ENCODE measurements at regions not wholly inside any gene's neighbourhood (a gene's known extent, or its start where the extent isn't known, plus 50 kb on each side); places are given as distances from the start of the nearest gene placed in this dataset.
"Not testable (repeated sequence)": the region's sequence is repeated elsewhere in the genome, so short reads cannot be mapped to it uniquely, and the experiment has no call there.

- Mint-ChIP-seq H3K27ac (peak overlapping the region in 1 of 3 experiments; percentile 35; a peak in 1 of 7 replicates), H3K9me3 (peaks cover 0 to 2% of the 10 kb centered on the region in 2 experiments; a peak in 1 of 5 replicates), H3K4me1 (peaks cover 3 to 7% of the 10 kb centered on the region in 2 experiments; a peak in 2 of 4 replicates), H3K4me3 (no peak overlapping the region), H3K36me3 (ENCODE audit: insufficient read depth in 1 of 3, low read depth in 3 of 3) (no peaks in the 10 kb centered on the region), H3K27me3 (ENCODE audit: low read depth) (no peaks in the 10 kb centered on the region)
- H3K14ac ChIP-seq (ENCODE audit: insufficient read depth, low read length) = no peak overlapping the region
- no peak overlapping the region for H4K91ac ChIP-seq (ENCODE audit: insufficient read length, low read depth, low read length)
- no peak overlapping the region for H2BK12ac ChIP-seq (ENCODE audit: insufficient read length, low read depth, low read length)
- no peak overlapping the region for H3K4me2 ChIP-seq (ENCODE audit: insufficient read depth, insufficient read length, low read length)
- H3K79me1 ChIP-seq (ENCODE audit: insufficient read depth, low read depth, low read length, poor library complexity, severe bottlenecking) = no peaks in the 10 kb centered on the region
- H3K79me2 ChIP-seq (ENCODE audit: insufficient read depth, low read length) = no peaks in the 10 kb centered on the region
- DNase-seq = no peak
- H3T11ph ChIP-seq (ENCODE audit: low read length) = no peak overlapping the region
- no peak overlapping the region for H3K27ac ChIP-seq (ENCODE audit: insufficient read length, low read depth, low read length)
- H4K20me1 ChIP-seq (ENCODE audit: control insufficient read depth, insufficient read depth, insufficient read length) = no peaks in the 10 kb centered on the region
- H2AFZ ChIP-seq (ENCODE audit: low read length) = no peak overlapping the region
- H3K9ac ChIP-seq (ENCODE audit: extremely low read depth, insufficient read length, low read length) = no peak overlapping the region
- no peak overlapping the region for H2BK20ac ChIP-seq (ENCODE audit: low read depth, low read length, poor library complexity, severe bottlenecking)
- no peak for TF ChIP-seq CTCF (conservative IDR thresholded peaks at IDR 0.05)
- no peak overlapping the region for H4K5ac ChIP-seq (ENCODE audit: insufficient read length, low read depth, low read length)
- H4K8ac ChIP-seq (replicated peaks; ENCODE audit: insufficient read length, low read depth, low read length) = no peak overlapping the region
- H3K4ac ChIP-seq (ENCODE audit: low read depth, low read length) = no peak overlapping the region
- no peak overlapping the region for H2BK5ac ChIP-seq (ENCODE audit: insufficient read length, low read length)
- no peak overlapping the region for H2AK5ac ChIP-seq (ENCODE audit: insufficient read length, low read length)
- no peaks in the 10 kb centered on the region for H3K4me1 ChIP-seq (ENCODE audit: insufficient read depth, low read length)
- no peaks in the 10 kb centered on the region for H3K27me3 ChIP-seq (ENCODE audit: insufficient read depth, low read length)
- no peaks in the 10 kb centered on the region for H3K9me3 ChIP-seq (ENCODE audit: control insufficient read depth, low read depth, low read length)
- no peaks in the 10 kb centered on the region for H3K23me2 ChIP-seq (ENCODE audit: insufficient read length, low read depth, low read length, poor library complexity, severe bottlenecking)
- no peak overlapping the region for H2BK15ac ChIP-seq (ENCODE audit: low read depth, low read length)
- no peak overlapping the region for H3K18ac ChIP-seq (ENCODE audit: insufficient read length, low read depth, low read length)
- WGBS (ENCODE audit: extremely low coverage, insufficient read length, low lambda C conversion rate) = no CpG with 5 or more reads among the region's 1 CpG
- no peak overlapping the region for H2BK120ac ChIP-seq (ENCODE audit: low read depth, low read length, poor library complexity, severe bottlenecking)
- H3K23ac ChIP-seq (ENCODE audit: insufficient read length, low read depth, low read length) = no peak overlapping the region
- H3K56ac ChIP-seq (ENCODE audit: insufficient read length, low read depth, low read length) = no peak overlapping the region
These were observed 73.7 kb upstream of the NDST4 start for GRCh38 chr4:115187136-115187535.

GRCh38 chr4:115179438-115180062, 66.1 kb upstream of the NDST4 start:
- not testable (repeated sequence) for H3K14ac ChIP-seq (ENCODE audit: insufficient read depth, low read length); H3K9me3 Mint-ChIP-seq; H4K5ac ChIP-seq (ENCODE audit: insufficient read length, low read depth, low read length); H3K79me2 ChIP-seq (ENCODE audit: insufficient read depth, low read length); H3K56ac ChIP-seq (ENCODE audit: insufficient read length, low read depth, low read length); DNase-seq; H3K4me3 Mint-ChIP-seq; H3K27me3 ChIP-seq (ENCODE audit: insufficient read depth, low read length); H3K9ac ChIP-seq (ENCODE audit: extremely low read depth, insufficient read length, low read length); H2BK20ac ChIP-seq (ENCODE audit: low read depth, low read length, poor library complexity, severe bottlenecking); H3K23ac ChIP-seq (ENCODE audit: insufficient read length, low read depth, low read length); H3K4me1 Mint-ChIP-seq; H3K4ac ChIP-seq (ENCODE audit: low read depth, low read length); H4K20me1 ChIP-seq (ENCODE audit: control insufficient read depth, insufficient read depth, insufficient read length); H3K27ac Mint-ChIP-seq; H3K79me1 ChIP-seq (ENCODE audit: insufficient read depth, low read depth, low read length, poor library complexity, severe bottlenecking); H3K27me3 Mint-ChIP-seq (ENCODE audit: low read depth); H2BK12ac ChIP-seq (ENCODE audit: insufficient read length, low read depth, low read length); H3K4me1 ChIP-seq (ENCODE audit: insufficient read depth, low read length); H3K36me3 Mint-ChIP-seq (ENCODE audit: insufficient read depth in 1 of 3, low read depth in 3 of 3); H2BK120ac ChIP-seq (ENCODE audit: low read depth, low read length, poor library complexity, severe bottlenecking); H3K23me2 ChIP-seq (ENCODE audit: insufficient read length, low read depth, low read length, poor library complexity, severe bottlenecking); H2BK15ac ChIP-seq (ENCODE audit: low read depth, low read length); H3K9me3 ChIP-seq (ENCODE audit: control insufficient read depth, low read depth, low read length); H3K18ac ChIP-seq (ENCODE audit: insufficient read length, low read depth, low read length); H3T11ph ChIP-seq (ENCODE audit: low read length); H2AFZ ChIP-seq (ENCODE audit: low read length); H2AK5ac ChIP-seq (ENCODE audit: insufficient read length, low read length); H4K91ac ChIP-seq (ENCODE audit: insufficient read length, low read depth, low read length); H3K27ac ChIP-seq (ENCODE audit: insufficient read length, low read depth, low read length); H2BK5ac ChIP-seq (ENCODE audit: insufficient read length, low read length); H3K4me2 ChIP-seq (ENCODE audit: insufficient read depth, insufficient read length, low read length); H4K8ac ChIP-seq (replicated peaks; ENCODE audit: insufficient read length, low read depth, low read length)
- no CpG with 5 or more reads among the region's 41 CpGs for WGBS (ENCODE audit: extremely low coverage, insufficient read length, low lambda C conversion rate)
